Activated gamma-delta T cell treated with anti-CD3 and anti-CD28 coated beads, Interleukin-2, amount 50 U/mL, for 16 hours (primary cell): ENCODE measurements at regions not wholly inside any gene's neighbourhood (a gene's known extent, or its start where the extent isn't known, plus 50 kb on each side); places are given as distances from the start of the nearest gene placed in this dataset.

Experiments used
- DNase-seq: peaks from one replicate; pipeline ENCODE4 v3.0.0-alpha.2; 2020; ENCODE audit warnings: low read depth

DNA sequence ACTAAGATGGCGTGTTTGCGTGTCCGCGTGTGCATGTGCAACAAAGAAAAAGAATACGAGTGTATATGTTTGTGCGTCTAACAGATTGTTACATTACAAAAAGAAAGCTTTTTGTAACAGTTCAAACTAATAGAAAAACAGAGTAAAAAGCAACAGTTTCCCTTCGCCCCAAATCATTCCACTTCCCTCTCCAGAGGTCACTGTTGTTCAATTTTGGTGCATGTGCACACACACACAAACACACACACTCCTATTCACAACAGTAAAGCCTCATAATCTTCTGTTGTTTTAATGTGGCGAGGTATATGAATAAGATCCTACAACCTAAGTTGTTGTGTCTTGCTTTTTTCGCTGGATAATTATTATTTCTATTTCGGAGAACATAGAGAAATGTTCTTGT, 357.3 kb upstream of the SLC8A1 start:
- no peak for DNase-seq

DNA sequence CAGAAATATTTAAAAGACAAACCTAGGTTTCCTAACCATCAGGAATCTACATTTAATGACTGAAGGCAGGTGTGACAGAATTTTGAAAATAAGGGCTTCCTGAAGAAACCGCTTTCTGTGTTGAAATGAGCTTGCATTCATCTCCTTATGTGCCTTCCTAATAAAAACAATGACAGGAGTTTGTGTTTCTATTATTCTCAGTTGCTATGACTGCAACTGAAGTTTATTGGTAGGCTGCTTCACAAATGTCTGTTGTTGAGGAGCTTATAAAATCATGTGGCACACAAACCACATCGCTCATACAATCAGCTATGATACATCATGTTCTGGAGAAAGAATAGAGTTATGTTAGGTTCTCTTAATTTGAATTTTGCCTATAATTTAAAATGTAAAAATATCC, 362.7 kb upstream of the SLC8A1 start:
- DNase-seq: no peak

DNA sequence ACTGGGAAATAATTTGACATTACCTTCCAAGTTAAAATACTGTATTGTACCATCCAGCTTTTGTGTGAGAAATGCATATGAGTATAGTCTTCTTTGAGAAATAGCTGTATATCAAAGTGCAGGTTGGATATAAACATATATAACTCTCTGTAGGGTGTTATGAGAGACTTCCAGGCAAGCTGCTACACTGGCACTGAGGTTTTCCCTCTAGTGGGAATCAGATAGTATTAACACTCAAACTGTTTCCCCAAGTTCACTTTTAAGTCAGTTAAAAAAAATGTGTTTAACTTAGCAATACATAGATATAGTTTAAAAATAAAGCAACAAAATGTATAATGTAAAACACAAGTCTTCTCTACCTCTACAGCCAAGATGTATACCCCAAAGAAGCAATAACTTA, 368.4 kb upstream of the SLC8A1 start:
- DNase-seq: no peak

DNA sequence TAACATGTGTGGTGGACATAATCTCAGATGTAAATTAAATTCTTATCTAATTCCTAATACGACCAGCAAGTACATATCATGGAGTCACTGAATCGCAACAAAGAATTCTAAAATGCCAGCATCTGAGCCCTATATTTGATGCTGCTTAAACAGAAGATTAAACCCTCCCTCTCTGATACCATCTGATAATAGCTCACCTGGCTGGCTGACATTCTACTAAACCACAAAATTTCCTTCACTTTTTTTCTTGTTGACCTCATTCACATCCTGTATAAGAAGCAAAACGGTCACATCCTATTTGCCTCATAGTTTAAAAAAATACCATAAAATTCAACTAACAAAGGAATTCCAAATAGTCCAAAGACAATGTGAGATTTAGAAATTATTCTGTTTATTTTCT, 371.6 kb upstream of the SLC8A1 start:
- no peak for DNase-seq

DNA sequence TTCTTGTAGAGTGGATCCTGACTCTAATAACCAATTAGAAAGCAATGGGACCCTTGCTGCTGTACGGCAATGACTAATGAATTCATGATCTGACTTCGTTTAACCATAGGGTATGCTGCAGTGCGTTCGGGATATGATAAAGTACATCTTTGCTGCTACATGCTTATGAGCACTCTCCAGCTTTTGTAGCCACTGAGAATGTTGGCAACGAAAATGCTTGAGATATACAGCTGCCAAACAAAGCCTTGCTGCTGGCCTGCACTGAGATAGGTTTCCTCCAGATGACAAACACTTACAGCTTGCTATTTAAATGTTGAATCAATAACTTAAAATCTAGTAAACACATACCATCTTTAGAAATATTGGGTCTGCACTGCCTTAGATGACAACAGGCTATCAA, 372.4 kb upstream of the SLC8A1 start:
- DNase-seq: no peak

DNA sequence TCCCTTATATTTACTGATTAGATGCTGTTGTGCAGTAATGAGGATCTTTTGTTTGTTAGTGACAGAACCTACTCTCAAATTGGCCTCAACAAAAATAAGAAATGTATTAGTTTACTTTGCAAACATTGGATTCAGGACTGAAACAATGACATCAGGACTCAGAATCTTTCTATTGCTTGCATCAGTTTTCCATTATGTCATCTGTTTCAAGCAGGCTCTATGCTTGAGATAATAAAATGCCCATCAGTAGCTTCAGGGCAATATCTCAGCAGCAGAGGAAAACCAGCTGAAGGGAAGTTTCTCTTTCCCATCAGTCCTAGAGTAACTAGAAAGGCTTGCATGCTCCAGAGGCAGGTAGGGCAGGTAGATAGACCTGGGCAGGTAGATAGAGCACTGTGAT, 375.5 kb upstream of the SLC8A1 start:
- no peak for DNase-seq

DNA sequence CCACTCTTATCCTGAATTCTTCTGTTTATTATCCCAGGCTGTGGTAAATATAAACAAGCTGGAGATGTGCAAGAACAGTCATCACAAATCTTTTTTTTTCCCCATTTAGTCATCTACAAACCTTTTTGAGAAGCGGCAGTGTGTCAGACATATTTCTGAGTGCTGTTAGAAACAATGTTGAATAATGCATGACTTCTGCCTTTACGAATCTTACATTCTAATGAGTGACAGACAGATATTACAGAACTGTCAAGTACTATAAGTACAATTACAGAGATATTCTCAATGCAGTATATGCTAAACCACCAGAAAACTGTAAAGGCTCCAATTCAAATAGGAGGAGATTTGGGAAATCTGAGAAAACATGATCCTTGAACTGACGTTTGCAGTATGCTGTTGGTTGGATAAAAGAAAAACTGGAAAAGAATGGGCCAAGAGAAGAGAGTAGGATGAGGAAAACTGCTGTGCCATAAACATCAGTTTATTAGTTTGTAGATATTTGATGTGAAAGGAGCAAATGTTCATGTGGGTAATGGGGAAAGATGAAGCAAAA, 379.5 kb upstream of the SLC8A1 start:
- DNase-seq: no peak

DNA sequence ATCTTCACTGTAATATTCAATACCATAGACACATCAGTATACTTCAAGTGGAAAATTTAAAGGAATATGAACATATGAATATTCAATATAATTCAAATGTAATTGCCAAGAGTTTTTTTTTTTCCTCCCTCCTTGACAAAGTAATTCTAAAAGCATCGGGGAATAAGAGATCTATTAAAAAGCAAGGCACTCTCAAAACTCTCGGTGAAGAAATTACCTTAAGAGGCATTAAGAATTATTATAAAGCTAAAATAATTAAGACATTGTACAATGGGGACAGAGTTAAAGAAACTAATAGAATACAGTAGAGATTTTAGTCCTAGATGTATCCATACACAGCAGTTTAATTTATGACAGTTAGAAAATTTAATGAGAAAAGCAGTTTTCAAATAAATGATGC, 390.0 kb upstream of the SLC8A1 start:
- DNase-seq: no peak

DNA sequence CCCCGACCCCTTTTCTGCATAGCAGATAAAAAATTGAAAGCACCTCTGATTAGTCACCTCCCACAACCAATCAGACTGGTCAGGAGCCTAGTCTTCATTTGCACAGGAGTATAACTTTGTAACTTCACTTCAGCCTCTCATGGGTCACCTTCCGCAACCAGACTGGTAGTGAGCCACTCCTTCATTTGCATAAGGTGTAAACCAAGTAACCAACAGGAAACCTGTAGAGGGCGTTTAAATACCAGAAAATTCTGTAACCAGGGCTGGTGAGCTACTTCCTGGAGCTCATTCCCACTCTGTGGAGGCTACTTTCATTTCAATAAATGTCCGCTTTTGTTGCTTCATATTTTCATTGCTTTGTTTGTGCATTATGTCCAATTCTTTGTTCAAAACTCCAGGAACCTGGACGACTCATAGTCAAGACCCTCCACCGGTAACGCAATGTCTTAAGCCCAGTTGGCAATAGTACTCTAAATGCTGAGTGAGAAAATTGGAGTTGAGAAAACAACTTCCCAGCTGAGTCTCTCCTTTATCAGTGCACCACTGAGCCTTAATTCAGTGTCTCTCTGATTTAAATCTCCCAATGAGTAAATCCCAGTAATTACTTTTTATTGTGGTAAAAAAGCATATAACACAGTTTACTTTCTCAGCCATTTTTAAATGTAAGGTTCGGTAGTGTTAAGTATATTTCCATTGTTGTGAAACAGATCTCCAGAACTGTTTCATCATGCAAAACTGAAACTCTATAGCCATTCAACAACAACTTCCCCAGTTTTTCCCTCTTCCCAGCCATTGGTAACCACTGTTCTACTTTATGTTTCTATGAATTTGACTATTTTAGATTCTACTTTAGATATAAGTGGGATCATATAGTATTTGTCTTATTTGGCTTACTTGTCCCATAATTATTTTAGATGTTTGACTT, 392.7 kb upstream of the SLC8A1 start:
- no peak for DNase-seq

DNA sequence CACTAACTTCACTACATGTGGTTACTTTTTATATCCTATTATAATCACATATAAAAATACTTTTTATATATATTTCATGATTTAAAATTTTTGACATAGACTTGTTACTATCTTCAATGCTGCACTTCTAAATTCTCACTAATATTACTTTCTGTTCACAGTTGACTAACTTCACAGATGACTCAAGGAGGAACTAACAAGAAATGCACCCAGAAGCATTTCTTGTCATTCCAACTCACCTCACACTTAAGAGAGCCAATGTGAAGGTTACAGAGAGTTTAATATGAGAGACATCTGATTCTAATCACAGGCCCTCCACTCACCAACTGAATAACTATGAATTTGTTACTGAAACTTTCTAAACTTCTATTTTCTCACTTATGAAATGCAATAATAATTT, 399.8 kb upstream of the SLC8A1 start:
- DNase-seq: no peak

DNA sequence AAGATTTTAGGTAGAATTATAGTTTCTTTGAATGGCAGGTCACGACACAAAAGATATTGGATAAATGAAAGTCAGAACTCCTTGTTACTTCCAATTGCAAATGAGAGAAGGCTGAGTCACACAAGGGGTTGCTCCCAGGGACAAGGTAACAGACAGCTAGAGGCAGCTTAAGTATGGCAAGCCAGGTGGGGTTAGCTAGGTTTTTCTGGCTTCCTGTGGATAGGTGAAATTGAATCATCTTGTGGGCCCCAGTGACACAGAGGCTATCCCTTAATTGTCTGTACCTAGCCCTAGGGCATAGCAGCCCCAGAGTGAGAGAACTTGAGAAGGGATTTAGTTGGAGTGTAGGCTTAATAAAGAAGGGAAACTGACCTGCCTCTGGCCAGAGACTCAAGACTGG, 407.7 kb upstream of the SLC8A1 start:
- no peak for DNase-seq

DNA sequence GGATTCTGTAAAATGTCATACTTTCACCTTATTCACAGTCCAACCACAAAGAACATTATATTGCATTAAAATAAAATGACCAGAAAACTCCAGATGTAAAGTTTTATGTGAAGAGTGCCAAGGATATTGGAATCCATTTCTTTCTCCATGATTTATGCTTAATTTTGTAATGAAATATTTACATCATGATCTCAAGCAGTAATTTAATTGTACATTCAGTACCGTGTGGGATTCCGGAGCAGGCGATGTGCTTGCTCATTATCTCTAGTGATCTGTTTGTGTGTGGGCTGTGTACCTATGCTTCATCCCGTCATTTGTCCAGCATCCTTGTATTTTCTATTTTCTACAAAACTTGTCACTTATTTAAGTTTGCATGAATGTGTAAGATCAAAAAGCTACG, 415.9 kb upstream of the SLC8A1 start:
- no peak for DNase-seq

DNA sequence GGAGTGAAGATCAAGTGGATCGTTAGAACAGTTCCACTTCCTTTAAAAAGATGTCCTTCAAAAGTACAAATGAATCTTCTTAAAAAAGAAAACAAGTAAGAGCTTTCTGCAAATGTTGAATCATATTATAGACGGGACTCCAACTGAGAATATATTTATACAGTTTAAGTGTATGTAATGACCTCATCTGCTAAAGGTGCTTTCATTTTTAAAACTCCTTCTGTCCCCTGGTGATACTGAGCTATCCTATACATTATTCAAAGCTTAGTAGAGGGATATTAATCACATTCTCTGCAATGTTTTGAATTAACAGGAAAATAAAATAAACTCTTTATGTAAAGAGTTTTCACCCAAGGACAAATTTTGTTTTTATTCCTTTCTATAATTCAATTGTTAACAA, 420.7 kb upstream of the SLC8A1 start:
- no peak for DNase-seq

DNA sequence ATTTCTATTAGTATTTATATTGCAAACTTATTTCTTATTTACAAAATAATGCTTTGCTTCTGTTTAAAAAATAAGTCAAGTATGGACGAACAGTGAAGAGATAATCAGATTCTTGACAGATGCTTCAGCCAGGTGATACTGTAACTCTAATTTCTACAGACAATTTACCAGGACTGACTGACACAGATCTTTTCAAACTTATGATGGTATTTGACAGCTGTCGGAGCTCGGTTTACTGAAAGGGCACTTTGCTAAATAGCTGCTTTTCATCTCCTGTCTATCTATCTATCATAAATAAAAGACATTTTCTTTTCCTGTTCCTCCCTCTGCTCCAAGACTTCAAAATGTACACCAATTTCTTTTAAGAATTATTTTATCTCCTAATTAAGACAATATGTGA, 422.5 kb upstream of the SLC8A1 start:
- DNase-seq: no peak

DNA sequence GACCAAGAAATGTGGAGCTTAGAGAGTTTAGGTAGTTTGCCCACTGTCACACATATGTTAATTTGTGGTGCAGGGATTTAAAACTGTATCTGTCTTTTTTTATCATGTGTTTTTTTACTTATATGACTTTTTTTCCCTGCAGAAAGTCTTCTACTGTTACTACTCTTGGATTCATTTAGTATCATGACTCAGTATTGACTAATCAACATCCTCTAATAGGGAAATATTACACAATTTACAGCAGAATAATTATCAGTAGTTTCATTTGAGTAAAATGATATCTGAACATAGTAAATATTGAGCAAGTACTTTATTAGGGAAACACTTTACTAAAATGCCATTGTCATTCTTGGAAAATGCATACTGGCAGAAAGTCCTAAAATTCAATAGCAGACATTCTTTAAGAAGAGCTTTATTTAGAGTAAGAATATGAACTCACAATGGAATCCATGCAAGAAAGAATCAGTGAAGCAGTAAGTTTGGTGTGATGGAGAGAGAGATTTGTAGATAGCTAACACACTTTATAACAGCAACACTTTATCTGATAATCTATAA, 425.9 kb upstream of the SLC8A1 start:
- DNase-seq: no peak

DNA sequence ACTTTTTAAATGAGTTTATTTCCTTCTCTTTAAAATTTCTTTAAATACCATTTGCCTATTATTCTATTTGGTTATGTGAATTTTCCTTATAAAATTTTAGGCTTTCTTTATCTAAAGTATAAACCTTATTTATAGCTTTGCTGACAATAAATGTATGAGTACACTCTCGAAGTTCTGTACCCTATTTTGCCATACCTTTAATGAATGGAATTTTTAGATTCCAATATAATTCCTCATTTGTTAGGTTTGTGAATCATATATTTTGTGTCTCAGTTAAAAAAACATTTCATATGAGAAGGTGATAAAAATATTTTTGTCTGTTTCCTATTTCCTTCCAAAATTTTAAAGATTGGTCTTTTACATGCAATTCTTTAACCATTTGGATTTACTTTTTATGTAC, 427.4 kb upstream of the SLC8A1 start:
- DNase-seq: no peak

DNA sequence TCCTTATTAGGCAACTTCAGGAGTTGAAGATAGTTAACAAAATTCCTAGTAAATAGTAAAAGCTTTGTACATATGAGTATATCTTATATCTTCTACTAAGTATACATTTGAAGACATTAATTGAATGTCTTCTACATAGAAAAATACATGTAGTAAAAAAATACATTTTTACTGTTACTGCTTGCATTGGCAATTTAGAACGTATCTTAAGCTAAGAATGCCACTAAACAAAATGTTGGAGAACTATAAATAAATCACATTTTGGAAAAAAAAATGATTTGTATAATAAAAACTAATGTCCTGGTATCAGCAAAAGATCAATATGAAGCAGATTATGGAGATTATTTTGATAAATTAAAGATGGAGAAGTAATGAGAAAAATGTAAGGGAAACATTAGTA, 434.2 kb upstream of the SLC8A1 start:
- no peak for DNase-seq

DNA sequence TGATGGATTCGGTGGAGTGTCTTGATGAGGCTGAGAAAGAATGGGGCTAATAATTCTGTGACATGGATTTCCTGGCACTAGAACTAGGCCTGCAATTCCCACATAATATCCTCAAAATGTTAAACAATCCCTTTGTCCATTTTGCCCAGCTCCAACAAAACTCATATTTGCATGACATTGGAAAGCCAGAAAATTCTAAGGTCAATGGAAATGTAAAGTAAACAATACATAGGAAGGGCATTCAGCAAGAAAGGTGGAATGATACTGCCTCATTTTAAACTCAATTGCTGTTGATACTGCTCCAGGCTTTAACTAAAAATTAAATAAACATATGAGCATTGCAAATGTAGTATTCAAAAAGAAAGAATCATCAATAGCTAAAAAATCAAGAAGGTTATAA, 434.8 kb upstream of the SLC8A1 start:
- DNase-seq: no peak

DNA sequence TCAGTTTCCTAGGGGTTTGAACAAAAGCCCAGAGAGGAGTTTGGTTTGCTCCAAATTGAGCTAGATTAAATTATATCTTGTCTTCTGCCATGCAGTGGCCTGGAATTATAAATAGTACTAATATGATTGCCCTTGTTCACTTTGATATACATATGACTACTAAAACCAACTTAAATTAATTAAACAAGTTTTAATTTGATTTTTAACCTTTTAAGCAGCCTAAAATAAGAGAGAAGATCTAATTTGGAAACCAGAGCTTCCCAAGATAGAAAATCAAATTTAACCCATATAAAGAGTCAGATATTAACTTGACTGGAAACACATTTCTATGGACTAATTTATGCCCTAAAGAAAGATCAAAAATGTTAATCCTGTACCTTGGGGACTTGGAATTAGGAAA, 444.5 kb upstream of the SLC8A1 start:
- no peak for DNase-seq

DNA sequence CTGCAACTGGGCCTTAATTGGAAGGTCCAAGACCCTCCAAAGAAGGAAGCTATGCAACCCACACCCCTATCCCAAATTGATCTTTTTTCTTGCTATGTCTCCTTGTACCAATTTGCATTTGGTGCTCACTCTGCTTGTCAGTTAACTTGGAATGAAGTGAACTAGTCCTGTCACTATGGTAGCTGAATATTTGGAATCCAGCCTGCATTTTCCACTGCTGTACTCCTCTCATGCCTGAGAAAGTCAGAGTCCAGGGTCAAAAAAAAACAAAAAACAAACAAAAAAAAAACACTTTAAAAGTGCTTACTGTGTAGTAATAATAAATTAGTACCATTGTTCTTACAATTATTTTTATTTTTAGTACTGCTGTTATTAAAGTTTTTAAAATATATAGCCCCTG, 462.8 kb upstream of the SLC8A1 start:
- no peak for DNase-seq

DNA sequence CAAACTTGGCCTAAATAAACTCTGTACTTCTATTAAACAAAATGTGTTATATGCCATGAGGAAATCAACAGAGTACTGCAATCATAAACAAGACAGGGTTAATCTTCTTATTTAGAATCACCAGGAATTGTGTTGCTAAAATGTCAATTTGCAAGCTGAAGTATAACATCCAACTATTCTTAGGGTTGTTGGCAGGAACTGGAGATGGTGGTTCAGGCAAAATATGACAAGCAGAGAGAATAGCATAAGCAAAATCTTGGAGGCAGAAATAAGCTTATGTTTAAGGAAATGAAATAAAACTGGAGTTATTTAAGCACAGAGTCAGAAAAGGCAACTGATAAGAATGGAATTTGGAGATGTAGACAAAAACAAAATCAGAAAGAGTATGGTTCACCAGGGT, 463.8 kb upstream of the SLC8A1 start:
- no peak for DNase-seq

DNA sequence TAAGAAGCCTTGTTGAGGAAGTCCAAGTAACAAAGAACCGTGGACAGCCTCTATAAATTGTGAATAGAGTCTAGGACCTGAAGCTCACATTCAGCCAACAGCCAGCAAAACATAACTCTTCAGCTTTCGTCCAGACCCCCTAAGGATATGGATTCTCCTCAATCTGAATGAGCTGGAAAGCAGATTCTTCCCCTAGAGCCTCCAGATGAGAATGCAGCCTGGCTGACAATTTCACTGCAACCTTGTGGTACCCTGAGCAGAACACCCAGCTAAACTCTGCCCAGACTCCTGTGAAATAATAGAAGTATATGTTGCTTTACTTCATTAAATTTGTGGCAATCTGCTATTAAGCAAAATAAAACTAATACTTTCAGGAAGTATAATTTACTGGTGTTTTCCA, 483.5 kb upstream of the SLC8A1 start:
- DNase-seq: no peak

DNA sequence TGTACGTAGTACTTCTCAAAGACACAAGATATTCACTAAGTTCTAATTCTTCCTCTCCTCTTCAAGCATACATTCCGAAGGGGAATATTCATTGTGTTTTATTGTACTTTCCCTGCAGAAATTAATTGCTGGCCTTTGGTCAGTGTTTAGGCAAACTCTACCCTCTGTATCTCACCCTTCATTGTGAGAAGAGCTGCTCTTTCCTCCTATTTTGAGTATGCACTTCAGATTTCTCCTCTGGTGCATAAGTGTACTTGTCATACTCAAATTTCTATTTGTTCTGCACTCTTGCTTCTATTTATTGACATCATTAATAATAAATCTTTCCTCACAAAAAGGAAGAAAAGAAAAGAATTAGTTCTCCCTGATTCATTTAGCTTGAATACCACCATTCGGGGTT, 485.4 kb upstream of the SLC8A1 start:
- DNase-seq: no peak

DNA sequence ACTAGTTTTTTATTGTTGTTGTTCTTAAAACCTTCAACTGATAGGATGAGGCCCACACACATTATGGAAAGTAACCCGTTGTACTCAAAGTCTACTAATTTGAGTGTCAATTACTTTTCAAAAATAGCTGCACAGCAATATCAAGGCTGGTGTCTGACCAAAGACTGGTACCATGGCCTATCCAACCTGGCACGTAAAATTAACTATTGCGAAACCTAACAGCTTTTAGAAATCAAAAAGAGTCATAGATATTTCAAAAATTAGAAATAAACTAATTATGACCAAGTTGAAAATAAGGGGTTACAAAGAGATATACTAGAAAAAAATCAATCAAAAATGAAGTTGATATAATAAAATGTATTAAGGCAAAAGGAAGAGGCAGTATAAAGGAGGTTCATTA, 501.5 kb upstream of the SLC8A1 start:
- no peak for DNase-seq
